PC-3 (cell line): ENCODE measurements at regions not wholly inside any gene's neighbourhood (a gene's known extent, or its start where the extent isn't known, plus 50 kb on each side); places are given as distances from the start of the nearest gene placed in this dataset.

Experiments used
- CTCF ChIP-seq: fragments of 300-600 bp; sonication (generic); conservative IDR thresholded peaks from 2 replicates; pipeline ENCODE4 v1.5.1; 2017; ENCODE audit warnings: antibody characterized with exemption, low read depth, mild to moderate bottlenecking, low read length
- EZH2phosphoT487 ChIP-seq: fragments of 300-600 bp; sonication (generic); IDR thresholded peaks from 2 replicates; pipeline ENCODE4 v1.6.1; 2018; ENCODE audit warnings: mild to moderate bottlenecking, antibody characterized with exemption, low read length, borderline replicate concordance

GRCh38 chr17:11135819-11136218 is 105.2 kb upstream of the SHISA6 start:
- TF ChIP-seq CTCF (no peak), EZH2phosphoT487 (no peak)
